HG02642 (cell line): ENCODE measurements at regions not wholly inside any gene's neighbourhood (a gene's known extent, or its start where the extent isn't known, plus 50 kb on each side); places are given as distances from the start of the nearest gene placed in this dataset.
"Not testable (repeated sequence)": the region's sequence is repeated elsewhere in the genome, so short reads cannot be mapped to it uniquely, and the experiment has no call there.

ENCODE experiments used
- ATAC-seq: cut with Tn5 transposase; IDR thresholded peaks from one replicate; pipeline ENCODE4 v1.9.1; 2021; ENCODE audit warnings: mild to moderate bottlenecking; ENCODE audit not compliant: unreplicated experiment, poor library complexity

- ATAC-seq = not testable (repeated sequence)
Observed at GRCh38 chr21:10424097-10424886, 97.1 kb upstream of the TPTE start.

- not testable (repeated sequence) for ATAC-seq
Observed at GRCh38 chr21:10424887-10425145, 96.6 kb upstream of the TPTE start.

GRCh38 chr21:10425856-10426255, 95.5 kb upstream of the TPTE start:
- ATAC-seq = no peak

- ATAC-seq = not testable (repeated sequence)
Observed at GRCh38 chr21:10426812-10427211, 94.6 kb upstream of the TPTE start.

- not testable (repeated sequence) for ATAC-seq
Observed at GRCh38 chr21:10427277-10427676, 94.1 kb upstream of the TPTE start.

GRCh38 chr21:10428981-10429534, 92.3 kb upstream of the TPTE start:
- not testable (repeated sequence) for ATAC-seq

GRCh38 chr21:10430005-10430404, 91.4 kb upstream of the TPTE start:
- ATAC-seq = no peak

GRCh38 chr21:10431995-10432394, 89.4 kb upstream of the TPTE start:
- ATAC-seq = not testable (repeated sequence)

GRCh38 chr21:10432456-10432855, 88.9 kb upstream of the TPTE start:
- not testable (repeated sequence) for ATAC-seq

- ATAC-seq = not testable (repeated sequence)
Observed at GRCh38 chr21:10437977-10438376, 83.4 kb upstream of the TPTE start.

GRCh38 chr21:10440639-10441038, 80.7 kb upstream of the TPTE start:
- ATAC-seq = not testable (repeated sequence)

GRCh38 chr21:10442018-10442417, 79.4 kb upstream of the TPTE start:
- ATAC-seq = not testable (repeated sequence)

GRCh38 chr21:10445685-10446084, 75.7 kb upstream of the TPTE start:
- ATAC-seq = not testable (repeated sequence)

- not testable (repeated sequence) for ATAC-seq
Observed at GRCh38 chr21:10449451-10449850, 71.9 kb upstream of the TPTE start.

GRCh38 chr21:10451274-10451673, 70.1 kb upstream of the TPTE start:
- ATAC-seq = not testable (repeated sequence)

- ATAC-seq = not testable (repeated sequence)
Observed at GRCh38 chr21:10457765-10458164, 63.6 kb upstream of the TPTE start.

GRCh38 chr21:10460957-10461356, 60.4 kb upstream of the TPTE start:
- ATAC-seq = not testable (repeated sequence)

GRCh38 chr21:10461445-10461844, 59.9 kb upstream of the TPTE start:
- ATAC-seq = not testable (repeated sequence)

GRCh38 chr21:10463156-10463555, 58.2 kb upstream of the TPTE start:
- ATAC-seq = no peak

- no peak for ATAC-seq
Observed at GRCh38 chr21:10464975-10465374, 56.4 kb upstream of the TPTE start.

- ATAC-seq = not testable (repeated sequence)
Observed at GRCh38 chr21:10465524-10466110, 55.8 kb upstream of the TPTE start.

GRCh38 chr21:10466200-10466599, 55.2 kb upstream of the TPTE start:
- ATAC-seq = no peak
